CD4-positive, alpha-beta T cell (primary cell): ENCODE measurements at regions not wholly inside any gene's neighbourhood (a gene's known extent, or its start where the extent isn't known, plus 50 kb on each side); places are given as distances from the start of the nearest gene placed in this dataset.
A peak's percentile ranks its signal among the peaks of the same experiment; 100 is the strongest.

ENCODE experiments used
- ATAC-seq: fragments of 200-7000 bp; cut with Tn5 transposase; one replicate; pipeline ENCODE4 v1.10.0; 2022; ENCODE audit warnings: mild to moderate bottlenecking; ENCODE audit not compliant: poor library complexity
- CTCF ChIA-PET: fragments of 350-600 bp; sonication (Branson Sonifier 250); formaldehyde crosslinking; loops from one replicate; lab custom pipeline; 2021; ENCODE audit warnings: antibody characterized with exemption, inconsistent platforms; lab: Charles Lee
- POLR2A ChIA-PET: fragments of 350-600 bp; sonication (Branson Sonifier 250); formaldehyde crosslinking; loops from one replicate; lab custom pipeline; 2021; ENCODE audit warnings: antibody characterized with exemption, inconsistent platforms; lab: Charles Lee
- DNase-seq, 14 experiments: peaks; one replicate each; pipeline ENCODE4 v3.0.0-alpha.2; 2013 to 2020; ENCODE audit warnings: mixed read lengths in 2 of 14
- H3K27ac ChIP-seq, 2 donors: one replicate each; pipeline versions ENCODE4 v1.5.1 to v1.7.0; 2013; ENCODE audit warnings: low read length in 2 of 2, low read depth in 1 of 2, mild to moderate bottlenecking in 1 of 2
- H3K27me3 ChIP-seq, 2 experiments: 1 replicate in 1 of 2; 2 replicates in 1 of 2; pipeline versions ENCODE4 v1.6.1 to v1.7.0; 2013; ENCODE audit warnings: low read length in 2 of 2, control low read depth in 1 of 2, mild to moderate bottlenecking in 1 of 2, moderate library complexity in 1 of 2; ENCODE audit not compliant: insufficient read depth in 2 of 2, control insufficient read depth in 1 of 2
- H3K36me3 ChIP-seq: one replicate; pipeline ENCODE4 v1.6.1; 2013; ENCODE audit warnings: low read length, control low read depth; ENCODE audit not compliant: insufficient read depth
- H3K4me1 ChIP-seq: one replicate; pipeline ENCODE4 v1.6.1; 2013; ENCODE audit warnings: low read length, control low read depth; ENCODE audit not compliant: insufficient read depth
- H3K4me3 ChIP-seq: one replicate; pipeline ENCODE4 v1.5.1; 2013; ENCODE audit warnings: mild to moderate bottlenecking, low read length, moderate library complexity
- H3K9me3 ChIP-seq, 2 experiments: 1 replicate in 1 of 2; 2 replicates in 1 of 2; pipeline versions ENCODE4 v1.6.1 to v1.7.0; 2013; ENCODE audit warnings: low read length in 2 of 2, mild to moderate bottlenecking in 2 of 2, control low read depth in 1 of 2, moderate library complexity in 1 of 2; ENCODE audit not compliant: control insufficient read depth in 1 of 2, insufficient read depth in 1 of 2
- H3K27ac Mint-ChIP-seq: one replicate; pipeline ENCODE4 v1.8.0; 2020; ENCODE audit warnings: mixed read lengths
- H3K27me3 Mint-ChIP-seq: one replicate; pipeline ENCODE4 v1.8.0; 2021; ENCODE audit warnings: mixed read lengths
- H3K36me3 Mint-ChIP-seq: one replicate; pipeline ENCODE4 v1.8.0; 2021; ENCODE audit warnings: low read depth, mixed read lengths
- H3K4me1 Mint-ChIP-seq: one replicate; pipeline ENCODE4 v1.8.0; 2021; ENCODE audit warnings: low read depth, mixed read lengths
- H3K4me3 Mint-ChIP-seq: one replicate; pipeline ENCODE4 v1.8.0; 2020; ENCODE audit warnings: mild to moderate bottlenecking, mixed read lengths
- H3K9me3 Mint-ChIP-seq: one replicate; pipeline ENCODE4 v1.8.0; 2020; ENCODE audit warnings: mixed read lengths
- intact Hi-C, 2 experiments: fragments of 100-400 bp; cut with DNase I in 1 of 2; cut with micrococcal nuclease in 1 of 2; formaldehyde crosslinking; loops; one replicate each; pipeline versions ENCODE4 v1.15.1 to v1.9.0; 2023 to 2025; cut with DNase I, micrococcal nuclease
- TF ChIP-seq, protein P1 (sequence below): fragments of 200-600 bp; IDR thresholded peaks from one replicate; pipeline ENCODE4 v1.8.0; 2022; ENCODE audit warnings: antibody characterized with exemption, mild to moderate bottlenecking

DNA sequence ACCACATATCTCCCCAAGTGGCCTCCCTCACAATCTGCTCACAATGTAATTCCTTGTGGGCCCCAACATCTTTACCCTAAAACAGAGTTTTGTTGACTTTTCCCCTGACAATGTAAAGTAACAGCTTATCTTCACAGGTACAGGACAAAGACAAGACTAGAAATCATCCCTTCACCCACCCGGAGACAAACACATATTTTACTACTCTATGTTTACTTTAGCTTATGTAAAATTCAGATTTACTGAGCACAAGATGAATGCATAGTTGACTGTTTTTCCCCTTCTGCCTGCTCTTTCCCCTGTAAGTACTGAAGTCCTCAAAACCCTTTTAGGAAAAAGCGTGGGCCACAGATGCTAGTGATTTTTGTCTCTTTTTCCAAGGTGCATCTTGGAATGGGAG, 61.0 kb downstream of the RPP21 start:
- ATAC-seq (no peak), DNase-seq (no peak)
- Mint-ChIP-seq H3K4me3 (no peak overlapping the region), H3K27ac (no peak overlapping the region), H3K9me3 (peaks cover 10% of the 10 kb centered on the region), H3K27me3 (peaks cover 56% of the 10 kb centered on the region), H3K4me1 (peaks cover 6% of the 10 kb centered on the region), H3K36me3 (no peaks in the 10 kb centered on the region)
- CTCF ChIA-PET, result interaction anchor here (1.1 kb wide), 1 partner anchor 168 kb away, joined by 3 read pairs; no protein-coding TSS in a partner anchor
- Histone ChIP-seq H3K4me1 (no peaks in the 10 kb centered on the region), H3K4me3 (no peak overlapping the region), H3K27ac (no peak overlapping the region), H3K36me3 (no peaks in the 10 kb centered on the region), H3K9me3 (peaks cover 0 to 20% of the 10 kb centered on the region in 2 experiments), H3K27me3 (peaks cover 0 to 17% of the 10 kb centered on the region in 2 experiments)
- POLR2A ChIA-PET, result no interaction called here
- TF ChIP-seq, protein P1, sequence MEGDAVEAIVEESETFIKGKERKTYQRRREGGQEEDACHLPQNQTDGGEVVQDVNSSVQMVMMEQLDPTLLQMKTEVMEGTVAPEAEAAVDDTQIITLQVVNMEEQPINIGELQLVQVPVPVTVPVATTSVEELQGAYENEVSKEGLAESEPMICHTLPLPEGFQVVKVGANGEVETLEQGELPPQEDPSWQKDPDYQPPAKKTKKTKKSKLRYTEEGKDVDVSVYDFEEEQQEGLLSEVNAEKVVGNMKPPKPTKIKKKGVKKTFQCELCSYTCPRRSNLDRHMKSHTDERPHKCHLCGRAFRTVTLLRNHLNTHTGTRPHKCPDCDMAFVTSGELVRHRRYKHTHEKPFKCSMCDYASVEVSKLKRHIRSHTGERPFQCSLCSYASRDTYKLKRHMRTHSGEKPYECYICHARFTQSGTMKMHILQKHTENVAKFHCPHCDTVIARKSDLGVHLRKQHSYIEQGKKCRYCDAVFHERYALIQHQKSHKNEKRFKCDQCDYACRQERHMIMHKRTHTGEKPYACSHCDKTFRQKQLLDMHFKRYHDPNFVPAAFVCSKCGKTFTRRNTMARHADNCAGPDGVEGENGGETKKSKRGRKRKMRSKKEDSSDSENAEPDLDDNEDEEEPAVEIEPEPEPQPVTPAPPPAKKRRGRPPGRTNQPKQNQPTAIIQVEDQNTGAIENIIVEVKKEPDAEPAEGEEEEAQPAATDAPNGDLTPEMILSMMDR, result no peak
- intact Hi-C loops, result no loop called here

DNA sequence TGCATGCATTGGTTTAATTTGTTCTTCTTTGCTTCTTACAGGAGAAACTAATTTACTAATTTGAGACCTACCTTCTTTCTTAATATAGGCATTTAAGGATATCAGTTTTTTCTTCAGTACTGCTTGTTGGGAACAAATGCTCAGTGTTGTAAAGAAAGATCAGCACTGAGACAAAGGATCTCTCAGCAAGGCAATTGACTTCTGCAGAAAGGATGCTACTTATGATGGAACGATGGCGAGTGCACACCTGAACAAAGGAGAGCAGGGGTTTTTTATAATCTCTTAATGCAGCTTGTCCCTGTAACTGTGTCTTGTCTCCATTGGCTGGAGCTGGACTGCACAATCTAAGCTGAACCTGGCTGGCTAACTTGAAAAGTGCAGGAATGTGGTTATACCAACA, 64.2 kb downstream of the RPP21 start:
- CTCF ChIA-PET, result no interaction called here
- Histone ChIP-seq H3K36me3 (no peaks in the 10 kb centered on the region), H3K4me3 (no peak overlapping the region), H3K27me3 (peaks cover 0 to 23% of the 10 kb centered on the region in 2 experiments), H3K27ac (no peak overlapping the region), H3K4me1 (peaks cover 4% of the 10 kb centered on the region), H3K9me3 (peaks cover 0 to 20% of the 10 kb centered on the region in 2 experiments)
- Mint-ChIP-seq H3K27me3 (peaks cover 74% of the 10 kb centered on the region), H3K4me1 (peaks cover 13% of the 10 kb centered on the region), H3K9me3 (peaks cover 10% of the 10 kb centered on the region), H3K27ac (no peak overlapping the region), H3K4me3 (no peak overlapping the region), H3K36me3 (no peaks in the 10 kb centered on the region)
- ATAC-seq, result no peak
- intact Hi-C loops, result no loop called here
- TF ChIP-seq, protein P1, result no peak
- DNase-seq, result no peak
- POLR2A ChIA-PET, result no interaction called here

DNA sequence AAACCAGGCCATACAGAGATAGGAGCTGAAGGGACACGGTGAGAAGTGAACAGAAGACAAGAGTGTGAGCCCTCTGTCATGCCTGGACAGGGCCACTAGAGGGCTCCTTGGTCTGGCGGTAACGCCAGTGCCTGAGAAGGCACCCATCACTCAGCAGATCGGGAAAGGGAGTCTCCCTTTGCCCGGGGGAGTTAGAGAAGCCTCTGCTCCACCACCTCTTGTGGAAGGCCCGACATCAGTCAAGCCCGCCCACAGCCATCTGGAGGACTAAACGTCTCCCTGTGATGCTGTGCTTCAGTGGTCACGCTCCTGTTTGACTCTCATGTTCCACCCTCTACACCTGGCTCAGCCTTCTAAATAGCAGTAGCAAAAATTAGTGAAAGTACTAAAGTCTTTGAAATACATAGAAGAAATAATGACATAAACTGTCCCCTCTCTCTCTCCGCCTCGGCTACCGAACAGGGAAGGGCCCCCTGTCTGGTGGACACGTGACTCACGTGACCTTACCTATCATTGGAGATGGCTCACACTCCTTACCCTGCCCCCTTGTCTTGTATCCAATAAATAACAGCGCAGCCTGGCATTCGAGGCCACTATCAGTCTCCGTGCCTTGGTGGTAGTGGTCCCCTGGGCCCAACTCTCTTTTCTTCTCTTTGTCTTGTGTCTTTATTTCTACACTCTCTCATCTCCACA, 66.7 kb downstream of the RPP21 start:
- peaks cover 70% of the 10 kb centered on the region for H3K27me3 Mint-ChIP-seq
- CTCF ChIA-PET, result interaction anchor here (0.8 to 1.2 kb wide), 5 partner anchors 14 to 319 kb away, joined by 3 to 5 read pairs (median 4); no protein-coding TSS in a partner anchor
- peaks cover 7% of the 10 kb centered on the region for H3K4me1 Mint-ChIP-seq
- ATAC-seq (peak; percentile 63), DNase-seq (peak; percentile 32 to 77 (median 52))
- peaks cover 10% of the 10 kb centered on the region for H3K9me3 Mint-ChIP-seq
- POLR2A ChIA-PET, result interaction anchor here (1.4 kb wide), 1 partner anchor 39 kb away, joined by 4 read pairs; no protein-coding TSS in a partner anchor
- no peak overlapping the region for H3K27ac ChIP-seq
- H3K9me3 ChIP-seq, result peaks cover 0 to 20% of the 10 kb centered on the region in 2 experiments
- no peak overlapping the region for H3K4me3 Mint-ChIP-seq
- intact Hi-C loops, result loop anchor here in 1 of 2 experiments (2.0 kb wide), 2 partner anchors 41 to 319 kb away; no protein-coding TSS in a partner anchor
- no peaks in the 10 kb centered on the region for H3K36me3 Mint-ChIP-seq
- TF ChIP-seq, protein P1, result peak; percentile 76
- H3K27me3 ChIP-seq, result peaks cover 0 to 31% of the 10 kb centered on the region in 2 experiments
- no peak overlapping the region for H3K4me3 ChIP-seq
- H3K36me3 ChIP-seq, result no peaks in the 10 kb centered on the region
- H3K27ac Mint-ChIP-seq, result no peak overlapping the region
- H3K4me1 ChIP-seq, result peaks cover 4% of the 10 kb centered on the region
